ENCODE measurements at regions not wholly inside any gene's neighbourhood (a gene's known extent, or its start where the extent isn't known, plus 50 kb on each side); places are given as distances from the start of the nearest gene placed in this dataset.
A peak's percentile ranks its signal among the peaks of the same experiment; 100 is the strongest.

GRCh38 chr1:229025576-229025975, 245.3 kb upstream of the RAB4A start:
- Histone ChIP-seq H3K9me3 (ENCODE audit: control insufficient read depth in 2 of 2, low read length in 2 of 2) (no peaks in the 10 kb centered on the region), H3K27ac (ENCODE audit: low read depth in 2 of 2, low read length in 2 of 2) (no peak overlapping the region), H3K36me3 (ENCODE audit: control insufficient read depth in 2 of 2, insufficient read depth in 2 of 2, low read length in 2 of 2) (no peaks in the 10 kb centered on the region), H3K9ac (ENCODE audit: low read depth in 1 of 2, low read length in 2 of 2) (no peak overlapping the region), H3K27me3 (ENCODE audit: control insufficient read depth in 2 of 2, insufficient read depth in 2 of 2, low read length in 2 of 2) (no peaks in the 10 kb centered on the region), H3K4me3 (ENCODE audit: low read length in 2 of 2) (no peak overlapping the region), H3K4me1 (ENCODE audit: control insufficient read depth in 2 of 2, insufficient read depth in 2 of 2, low read length in 2 of 2) (peaks cover 0 to 2% of the 10 kb centered on the region in 2 donors)

DNA sequence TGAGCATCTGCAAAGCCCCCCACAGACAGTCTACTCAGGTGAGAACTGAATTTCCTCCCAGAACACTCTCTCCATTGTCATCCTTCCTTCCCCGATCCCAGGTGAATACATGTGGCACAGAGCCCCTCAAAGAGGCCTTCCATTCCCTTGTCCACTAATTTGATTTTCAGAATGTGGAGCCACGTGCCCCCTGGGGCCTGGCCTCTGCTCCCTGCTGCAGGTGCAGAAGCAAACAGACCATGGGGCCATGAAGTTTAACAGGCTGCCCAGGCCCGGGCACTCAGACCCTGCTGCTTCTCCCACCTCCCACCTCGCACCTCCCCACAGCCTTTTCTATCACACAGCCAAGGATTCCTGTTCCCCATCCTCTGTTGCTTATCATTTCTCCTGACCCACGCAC, 243.8 kb upstream of the RAB4A start:
- Histone ChIP-seq H3K36me3 (ENCODE audit: control insufficient read depth in 2 of 2, insufficient read depth in 2 of 2, low read length in 2 of 2) (no peaks in the 10 kb centered on the region), H3K27me3 (ENCODE audit: control insufficient read depth in 2 of 2, insufficient read depth in 2 of 2, low read length in 2 of 2) (no peaks in the 10 kb centered on the region), H3K4me3 (ENCODE audit: low read length in 2 of 2) (peak overlapping the region in 1 of 2 donors; percentile 37), H3K9ac (ENCODE audit: low read depth in 1 of 2, low read length in 2 of 2) (no peak overlapping the region), H3K4me1 (ENCODE audit: control insufficient read depth in 2 of 2, insufficient read depth in 2 of 2, low read length in 2 of 2) (peaks cover 0 to 2% of the 10 kb centered on the region in 2 donors), H3K27ac (ENCODE audit: low read depth in 2 of 2, low read length in 2 of 2) (peak overlapping the region in 1 of 2 donors; percentile 4), H3K9me3 (ENCODE audit: control insufficient read depth in 2 of 2, low read length in 2 of 2) (no peaks in the 10 kb centered on the region)

DNA sequence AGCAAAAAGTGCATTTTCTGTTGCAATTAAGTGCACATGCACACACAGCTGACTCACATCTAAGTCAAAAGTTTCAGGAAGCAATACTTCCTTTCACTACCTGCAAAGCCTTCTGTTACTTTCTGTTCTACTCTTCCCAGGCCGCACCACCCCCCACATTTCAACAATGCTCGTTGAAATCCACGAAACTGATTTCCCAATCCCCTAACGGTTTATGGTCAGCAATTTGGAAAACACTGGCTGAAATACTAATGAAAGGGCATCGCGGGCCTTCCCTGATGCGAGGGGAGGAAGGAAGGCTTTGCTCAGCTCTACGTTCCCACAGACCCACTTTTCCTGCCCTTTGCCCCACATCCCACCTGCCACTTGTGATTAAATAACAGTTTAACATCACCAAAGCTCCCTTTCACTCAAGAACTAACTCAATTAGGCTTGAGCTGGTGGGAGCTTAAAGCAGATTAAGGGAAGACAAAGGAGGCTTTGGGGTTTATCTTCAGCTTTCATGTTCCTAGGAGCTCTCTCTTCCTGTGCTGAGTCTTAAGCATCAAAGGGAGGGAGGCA, 243.2 kb upstream of the RAB4A start:
- no peak overlapping the region for H3K9ac ChIP-seq (ENCODE audit: low read depth in 1 of 2, low read length in 2 of 2)

GRCh38 chr1:229028544-229028943, 242.4 kb upstream of the RAB4A start:
- H3K36me3 ChIP-seq (ENCODE audit: control insufficient read depth in 2 of 2, insufficient read depth in 2 of 2, low read length in 2 of 2), result no peaks in the 10 kb centered on the region
- no peaks in the 10 kb centered on the region for H3K9me3 ChIP-seq (ENCODE audit: control insufficient read depth in 2 of 2, low read length in 2 of 2)
- H3K4me3 ChIP-seq (ENCODE audit: low read length in 2 of 2), result no peak overlapping the region
- H3K27ac ChIP-seq (ENCODE audit: low read depth in 2 of 2, low read length in 2 of 2), result no peak overlapping the region
- H3K4me1 ChIP-seq (ENCODE audit: control insufficient read depth in 2 of 2, insufficient read depth in 2 of 2, low read length in 2 of 2), result peaks cover 0 to 2% of the 10 kb centered on the region in 2 donors
- H3K27me3 ChIP-seq (ENCODE audit: control insufficient read depth in 2 of 2, insufficient read depth in 2 of 2, low read length in 2 of 2), result no peaks in the 10 kb centered on the region
- H3K9ac ChIP-seq (ENCODE audit: low read depth in 1 of 2, low read length in 2 of 2), result no peak overlapping the region

More for the DNA sequence above, 243.2 kb upstream of the RAB4A start:
- Histone ChIP-seq H3K4me1 (ENCODE audit: control insufficient read depth in 2 of 2, insufficient read depth in 2 of 2, low read length in 2 of 2) (peaks cover 0 to 2% of the 10 kb centered on the region in 2 donors), H3K27ac (ENCODE audit: low read depth in 2 of 2, low read length in 2 of 2) (peak overlapping the region; percentile 4 to 27), H3K27me3 (ENCODE audit: control insufficient read depth in 2 of 2, insufficient read depth in 2 of 2, low read length in 2 of 2) (no peaks in the 10 kb centered on the region), H3K9me3 (ENCODE audit: control insufficient read depth in 2 of 2, low read length in 2 of 2) (no peaks in the 10 kb centered on the region), H3K36me3 (ENCODE audit: control insufficient read depth in 2 of 2, insufficient read depth in 2 of 2, low read length in 2 of 2) (no peaks in the 10 kb centered on the region), H3K4me3 (ENCODE audit: low read length in 2 of 2) (peak overlapping the region in 1 of 2 donors; percentile 37)

GRCh38 chr1:229028987-229029878, 241.7 kb upstream of the RAB4A start:
- H3K36me3 ChIP-seq (ENCODE audit: control insufficient read depth in 2 of 2, insufficient read depth in 2 of 2, low read length in 2 of 2), result no peaks in the 10 kb centered on the region
- no peaks in the 10 kb centered on the region for H3K27me3 ChIP-seq (ENCODE audit: control insufficient read depth in 2 of 2, insufficient read depth in 2 of 2, low read length in 2 of 2)
- H3K9me3 ChIP-seq (ENCODE audit: control insufficient read depth in 2 of 2, low read length in 2 of 2), result no peaks in the 10 kb centered on the region
- peaks cover 0 to 2% of the 10 kb centered on the region in 2 donors for H3K4me1 ChIP-seq (ENCODE audit: control insufficient read depth in 2 of 2, insufficient read depth in 2 of 2, low read length in 2 of 2)
- H3K9ac ChIP-seq (ENCODE audit: low read depth in 1 of 2, low read length in 2 of 2), result no peak overlapping the region
- no peak overlapping the region for H3K4me3 ChIP-seq (ENCODE audit: low read length in 2 of 2)
- no peak overlapping the region for H3K27ac ChIP-seq (ENCODE audit: low read depth in 2 of 2, low read length in 2 of 2)

GRCh38 chr1:229029879-229030235, 241.1 kb upstream of the RAB4A start:
- no peak overlapping the region for H3K9ac ChIP-seq (ENCODE audit: low read depth in 1 of 2, low read length in 2 of 2)

DNA sequence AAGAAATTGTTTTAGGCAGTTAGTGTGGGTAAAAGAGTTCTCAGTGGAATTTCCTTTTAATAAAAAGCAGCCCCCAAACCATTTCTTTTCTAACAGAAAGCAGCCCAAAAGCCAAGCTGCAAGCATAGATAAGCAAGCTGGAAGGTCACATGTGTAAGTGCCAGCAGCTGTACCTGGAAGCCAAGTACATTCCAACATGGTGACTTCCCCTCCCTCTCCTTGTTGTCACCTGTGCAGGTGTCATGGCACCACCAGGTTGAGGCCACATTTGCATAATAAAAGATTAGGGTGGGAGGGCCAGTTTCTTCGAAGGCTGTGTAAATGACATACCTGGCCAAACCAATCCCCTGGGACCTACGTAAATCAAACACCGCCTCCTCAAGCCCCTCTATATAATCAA, 240.3 kb upstream of the RAB4A start:
- Histone ChIP-seq H3K27ac (ENCODE audit: low read depth in 2 of 2, low read length in 2 of 2) (no peak overlapping the region), H3K36me3 (ENCODE audit: control insufficient read depth in 2 of 2, insufficient read depth in 2 of 2, low read length in 2 of 2) (no peaks in the 10 kb centered on the region), H3K9me3 (ENCODE audit: control insufficient read depth in 2 of 2, low read length in 2 of 2) (no peaks in the 10 kb centered on the region), H3K9ac (ENCODE audit: low read depth in 1 of 2, low read length in 2 of 2) (no peak overlapping the region), H3K27me3 (ENCODE audit: control insufficient read depth in 2 of 2, insufficient read depth in 2 of 2, low read length in 2 of 2) (no peaks in the 10 kb centered on the region), H3K4me1 (ENCODE audit: control insufficient read depth in 2 of 2, insufficient read depth in 2 of 2, low read length in 2 of 2) (peaks cover 0 to 2% of the 10 kb centered on the region in 2 donors), H3K4me3 (ENCODE audit: low read length in 2 of 2) (no peak overlapping the region)

More at GRCh38 chr1:229029879-229030235, 241.1 kb upstream of the RAB4A start:
- Histone ChIP-seq H3K9me3 (ENCODE audit: control insufficient read depth in 2 of 2, low read length in 2 of 2) (no peaks in the 10 kb centered on the region), H3K4me1 (ENCODE audit: control insufficient read depth in 2 of 2, insufficient read depth in 2 of 2, low read length in 2 of 2) (peaks cover 0 to 2% of the 10 kb centered on the region in 2 donors), H3K27ac (ENCODE audit: low read depth in 2 of 2, low read length in 2 of 2) (no peak overlapping the region), H3K27me3 (ENCODE audit: control insufficient read depth in 2 of 2, insufficient read depth in 2 of 2, low read length in 2 of 2) (no peaks in the 10 kb centered on the region), H3K4me3 (ENCODE audit: low read length in 2 of 2) (no peak overlapping the region), H3K36me3 (ENCODE audit: control insufficient read depth in 2 of 2, insufficient read depth in 2 of 2, low read length in 2 of 2) (no peaks in the 10 kb centered on the region)

- Histone ChIP-seq H3K27me3 (ENCODE audit: control insufficient read depth in 2 of 2, insufficient read depth in 2 of 2, low read length in 2 of 2) (no peaks in the 10 kb centered on the region), H3K27ac (ENCODE audit: low read depth in 2 of 2, low read length in 2 of 2) (no peak overlapping the region), H3K36me3 (ENCODE audit: control insufficient read depth in 2 of 2, insufficient read depth in 2 of 2, low read length in 2 of 2) (no peaks in the 10 kb centered on the region), H3K4me1 (ENCODE audit: control insufficient read depth in 2 of 2, insufficient read depth in 2 of 2, low read length in 2 of 2) (peaks cover 0 to 2% of the 10 kb centered on the region in 2 donors), H3K9me3 (ENCODE audit: control insufficient read depth in 2 of 2, low read length in 2 of 2) (no peaks in the 10 kb centered on the region), H3K4me3 (ENCODE audit: low read length in 2 of 2) (no peak overlapping the region), H3K9ac (ENCODE audit: low read depth in 1 of 2, low read length in 2 of 2) (no peak overlapping the region)
Observed at GRCh38 chr1:229031061-229031460, 239.8 kb upstream of the RAB4A start.

DNA sequence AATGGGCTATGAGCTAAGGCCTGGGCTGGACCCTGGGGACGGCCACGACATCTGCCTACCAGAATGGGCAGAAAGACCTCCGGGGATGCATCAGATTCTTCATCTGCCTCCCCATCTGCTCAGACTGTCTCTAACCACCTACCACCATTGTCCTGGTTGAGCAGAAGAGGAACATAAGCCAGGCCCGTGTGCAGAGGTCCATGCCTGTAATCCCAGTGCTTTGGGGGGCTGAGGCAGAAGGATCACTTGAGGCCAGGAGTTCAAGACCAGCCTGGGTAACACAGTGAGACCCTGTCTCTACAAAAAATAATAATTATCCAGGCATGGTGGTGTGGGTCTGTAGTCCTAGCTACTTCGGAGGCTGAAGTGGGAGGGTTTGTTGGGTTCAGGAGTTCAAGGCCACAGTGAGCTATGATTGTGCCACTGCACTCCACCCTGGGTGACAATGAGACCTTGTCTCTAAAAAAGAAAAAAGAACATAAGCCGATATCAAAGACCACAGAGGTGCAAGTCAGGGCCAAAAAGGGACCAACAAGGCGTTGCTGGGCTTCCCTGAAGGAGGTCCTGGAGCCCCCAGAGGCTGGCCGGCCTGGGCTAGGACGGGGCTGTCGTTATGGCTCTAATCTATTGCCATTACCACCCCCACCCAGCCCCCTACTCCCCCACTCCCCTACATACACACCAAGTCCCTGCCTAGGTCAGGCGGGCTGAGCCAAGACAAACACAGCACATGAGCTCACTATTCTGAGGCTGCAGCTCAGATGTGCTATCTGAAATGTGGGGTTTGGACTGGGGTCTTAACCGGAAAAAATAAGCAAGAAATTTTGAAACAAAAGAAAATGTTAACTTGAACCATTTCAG, 239.2 kb upstream of the RAB4A start:
- Histone ChIP-seq H3K27ac (ENCODE audit: low read depth in 2 of 2, low read length in 2 of 2) (no peak overlapping the region), H3K36me3 (ENCODE audit: control insufficient read depth in 2 of 2, insufficient read depth in 2 of 2, low read length in 2 of 2) (no peaks in the 10 kb centered on the region), H3K4me3 (ENCODE audit: low read length in 2 of 2) (no peak overlapping the region), H3K27me3 (ENCODE audit: control insufficient read depth in 2 of 2, insufficient read depth in 2 of 2, low read length in 2 of 2) (no peaks in the 10 kb centered on the region), H3K9ac (ENCODE audit: low read depth in 1 of 2, low read length in 2 of 2) (no peak overlapping the region), H3K4me1 (ENCODE audit: control insufficient read depth in 2 of 2, insufficient read depth in 2 of 2, low read length in 2 of 2) (peaks cover 0 to 2% of the 10 kb centered on the region in 2 donors), H3K9me3 (ENCODE audit: control insufficient read depth in 2 of 2, low read length in 2 of 2) (no peaks in the 10 kb centered on the region)

DNA sequence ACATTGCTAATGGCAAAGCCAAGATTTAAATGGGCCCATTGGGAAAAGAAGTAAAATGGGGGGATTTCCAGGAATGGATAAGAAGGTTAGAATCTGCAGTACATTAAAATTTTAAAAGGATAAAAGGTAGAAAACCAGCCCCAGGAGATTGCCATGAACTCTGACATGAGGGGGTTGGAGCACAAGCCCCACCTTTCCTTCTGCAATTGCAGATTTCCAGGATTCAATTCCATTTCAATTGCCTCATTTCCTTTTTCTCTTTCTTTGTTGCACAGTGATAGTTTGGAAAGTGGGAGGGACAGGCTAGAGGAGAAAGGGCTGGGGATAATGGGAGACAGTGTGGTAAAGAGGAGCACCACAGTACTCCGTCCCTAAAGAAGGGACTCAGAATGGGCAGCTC, 238.5 kb upstream of the RAB4A start:
- Histone ChIP-seq H3K27ac (ENCODE audit: low read depth in 2 of 2, low read length in 2 of 2) (no peak overlapping the region), H3K27me3 (ENCODE audit: control insufficient read depth in 2 of 2, insufficient read depth in 2 of 2, low read length in 2 of 2) (no peaks in the 10 kb centered on the region), H3K36me3 (ENCODE audit: control insufficient read depth in 2 of 2, insufficient read depth in 2 of 2, low read length in 2 of 2) (no peaks in the 10 kb centered on the region), H3K4me1 (ENCODE audit: control insufficient read depth in 2 of 2, insufficient read depth in 2 of 2, low read length in 2 of 2) (peaks cover 0 to under 1% of the 10 kb centered on the region in 2 donors), H3K9me3 (ENCODE audit: control insufficient read depth in 2 of 2, low read length in 2 of 2) (no peaks in the 10 kb centered on the region), H3K9ac (ENCODE audit: low read depth in 1 of 2, low read length in 2 of 2) (no peak overlapping the region), H3K4me3 (ENCODE audit: low read length in 2 of 2) (no peak overlapping the region)
